CD14-positive monocyte (primary cell): ENCODE measurements at regions not wholly inside any gene's neighbourhood (a gene's known extent, or its start where the extent isn't known, plus 50 kb on each side); places are given as distances from the start of the nearest gene placed in this dataset.

Experiments used
- DNase-seq, 3 donors: peaks; one replicate each; pipeline ENCODE4 v3.0.0-alpha.2; 2011 to 2022
- H2AFZ ChIP-seq: 2 replicates; pipeline ENCODE4 v1.6.0; 2012; ENCODE audit warnings: mild to moderate bottlenecking, low read depth, low read length, inconsistent platforms; ENCODE audit not compliant: insufficient read depth, poor library complexity, severe bottlenecking
- H3K27ac ChIP-seq, 2 donors: 1 replicate in 1 of 2; 2 replicates in 1 of 2; pipeline ENCODE4 v1.5.1; 2012 to 2013; ENCODE audit warnings: low read length in 2 of 2, control low read depth in 1 of 2, inconsistent platforms in 1 of 2, low read depth in 1 of 2, mild to moderate bottlenecking in 1 of 2
- H3K27me3 ChIP-seq, 2 donors: one replicate each; pipeline versions ENCODE4 v1.6.0 to v1.6.1; 2011 to 2013; ENCODE audit warnings: low read length in 2 of 2; ENCODE audit not compliant: control insufficient read depth in 2 of 2, insufficient read depth in 2 of 2
- H3K36me3 ChIP-seq, 2 donors: replicated peaks in 1 of 2; 1 replicate in 1 of 2; 2 replicates in 1 of 2; pipeline versions ENCODE4 v1.5.1 to v1.6.1; 2012 to 2013; ENCODE audit warnings: low read length in 2 of 2, control low read depth in 1 of 2, inconsistent platforms in 1 of 2, mild to moderate bottlenecking in 1 of 2; ENCODE audit not compliant: insufficient read depth in 2 of 2, control insufficient read depth in 1 of 2
- H3K4me1 ChIP-seq, 2 donors: 1 replicate in 1 of 2; 2 replicates in 1 of 2; pipeline versions ENCODE4 v1.5.1 to v1.6.1; 2012 to 2013; ENCODE audit warnings: low read length in 2 of 2, control low read depth in 1 of 2, inconsistent platforms in 1 of 2, mild to moderate bottlenecking in 1 of 2, moderate library complexity in 1 of 2; ENCODE audit not compliant: insufficient read depth in 2 of 2, control insufficient read depth in 1 of 2
- H3K4me2 ChIP-seq: replicated peaks from 2 replicates; pipeline ENCODE3; 2012; ENCODE audit warnings: low read length, moderate library complexity, mild to moderate bottlenecking; ENCODE audit not compliant: poor library complexity, severe bottlenecking; ENCODE audit errors: extremely low read depth
- H3K4me3 ChIP-seq, 3 experiments: fragments of 200-600 bp in 1 of 3; sonication (generic) in 1 of 3; replicated peaks in 1 of 3; 1 replicate in 2 of 3; 2 replicates in 1 of 3; pipeline ENCODE4 v1.5.1; 2011 to 2013; ENCODE audit warnings: low read length in 3 of 3, mild to moderate bottlenecking in 3 of 3, control low read depth in 2 of 3, low read depth in 2 of 3, inconsistent platforms in 1 of 3, moderate library complexity in 1 of 3
- H3K79me2 ChIP-seq: 2 replicates; pipeline ENCODE4 v1.6.0; 2012; ENCODE audit warnings: mild to moderate bottlenecking, control low read depth, inconsistent platforms, low read length, moderate library complexity; ENCODE audit not compliant: insufficient read depth
- H3K9ac ChIP-seq: 2 replicates; pipeline ENCODE4 v1.6.0; 2017; ENCODE audit warnings: low read length, mild to moderate bottlenecking; ENCODE audit not compliant: insufficient read depth, poor library complexity, severe bottlenecking
- H3K9me3 ChIP-seq, 2 donors: replicated peaks in 1 of 2; 1 replicate in 1 of 2; 2 replicates in 1 of 2; pipeline versions ENCODE4 v1.5.1 to v1.6.1; 2012 to 2013; ENCODE audit warnings: low read length in 2 of 2, control low read depth in 1 of 2; ENCODE audit not compliant: control insufficient read depth in 1 of 2, insufficient read depth in 1 of 2
- H4K20me1 ChIP-seq: 2 replicates; pipeline ENCODE4 v1.6.0; 2012; ENCODE audit warnings: mild to moderate bottlenecking, low read length, control low read depth, moderate library complexity; ENCODE audit not compliant: insufficient read depth
- H3K27ac Mint-ChIP-seq, 7 donors: one replicate each; pipeline ENCODE4 v1.8.0; 2020; ENCODE audit warnings: mild to moderate bottlenecking in 7 of 7, mixed read lengths in 7 of 7, moderate library complexity in 6 of 7, inconsistent platforms in 2 of 7
- H3K27me3 Mint-ChIP-seq, 3 donors: one replicate each; pipeline ENCODE4 v1.8.0; 2021 to 2022; ENCODE audit warnings: low read depth in 3 of 3, mild to moderate bottlenecking in 3 of 3, mixed read lengths in 3 of 3, moderate library complexity in 3 of 3, inconsistent platforms in 1 of 3
- H3K36me3 Mint-ChIP-seq, 2 donors: one replicate each; pipeline ENCODE4 v1.8.0; 2020; ENCODE audit warnings: mixed read lengths in 2 of 2, inconsistent platforms in 1 of 2, mild to moderate bottlenecking in 1 of 2
- H3K4me1 Mint-ChIP-seq: one replicate; pipeline ENCODE4 v1.8.0; 2020; ENCODE audit warnings: mild to moderate bottlenecking, mixed read lengths
- H3K4me3 Mint-ChIP-seq, 2 donors: one replicate each; pipeline ENCODE4 v1.8.0; 2020; ENCODE audit warnings: mild to moderate bottlenecking in 2 of 2, mixed read lengths in 2 of 2, moderate library complexity in 1 of 2
- H3K9me3 Mint-ChIP-seq, 7 donors: one replicate each; pipeline ENCODE4 v1.8.0; 2020 to 2022; ENCODE audit warnings: mixed read lengths in 7 of 7, mild to moderate bottlenecking in 6 of 7, moderate library complexity in 6 of 7, inconsistent platforms in 2 of 7
- WGBS: methylation state at CpG from one replicate; pipeline ENCODE4 v1.1.5; 2013; ENCODE audit warnings: missing lambda C conversion rate; ENCODE audit not compliant: insufficient coverage; 5-methylcytosine and 5-hydroxymethylcytosine counted together
- intact Hi-C, 2 donors: fragments of 100-400 bp; cut with micrococcal nuclease; formaldehyde crosslinking; loops; one replicate each; pipeline versions ENCODE4 v1.15.0 to v1.15.1; 2023
- TF ChIP-seq, protein P1 (sequence below): fragments of 200-600 bp; IDR thresholded peaks from one replicate; pipeline ENCODE4 v1.8.0; 2022; ENCODE audit warnings: antibody characterized with exemption, mild to moderate bottlenecking

DNA sequence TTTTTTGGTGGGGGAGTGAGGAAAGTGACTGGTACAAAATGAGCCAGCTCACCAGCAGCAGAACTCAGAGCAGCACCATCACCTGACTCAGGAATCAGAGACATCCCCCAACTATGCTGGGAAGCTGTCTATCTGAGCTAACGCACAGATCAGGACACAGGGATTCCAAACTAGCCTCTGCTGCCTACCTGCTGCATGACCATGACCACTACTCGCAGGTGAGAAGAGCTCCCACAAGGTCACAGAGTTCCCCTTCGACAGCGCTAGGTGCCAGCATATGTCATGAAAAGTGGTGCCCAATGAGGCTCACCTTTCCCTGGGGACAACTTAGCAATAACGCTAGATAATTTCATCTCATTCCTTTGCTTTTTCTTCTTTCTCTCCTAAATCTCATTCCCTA, 662.6 kb upstream of the CPEB2 start:
- TF ChIP-seq, protein P1, sequence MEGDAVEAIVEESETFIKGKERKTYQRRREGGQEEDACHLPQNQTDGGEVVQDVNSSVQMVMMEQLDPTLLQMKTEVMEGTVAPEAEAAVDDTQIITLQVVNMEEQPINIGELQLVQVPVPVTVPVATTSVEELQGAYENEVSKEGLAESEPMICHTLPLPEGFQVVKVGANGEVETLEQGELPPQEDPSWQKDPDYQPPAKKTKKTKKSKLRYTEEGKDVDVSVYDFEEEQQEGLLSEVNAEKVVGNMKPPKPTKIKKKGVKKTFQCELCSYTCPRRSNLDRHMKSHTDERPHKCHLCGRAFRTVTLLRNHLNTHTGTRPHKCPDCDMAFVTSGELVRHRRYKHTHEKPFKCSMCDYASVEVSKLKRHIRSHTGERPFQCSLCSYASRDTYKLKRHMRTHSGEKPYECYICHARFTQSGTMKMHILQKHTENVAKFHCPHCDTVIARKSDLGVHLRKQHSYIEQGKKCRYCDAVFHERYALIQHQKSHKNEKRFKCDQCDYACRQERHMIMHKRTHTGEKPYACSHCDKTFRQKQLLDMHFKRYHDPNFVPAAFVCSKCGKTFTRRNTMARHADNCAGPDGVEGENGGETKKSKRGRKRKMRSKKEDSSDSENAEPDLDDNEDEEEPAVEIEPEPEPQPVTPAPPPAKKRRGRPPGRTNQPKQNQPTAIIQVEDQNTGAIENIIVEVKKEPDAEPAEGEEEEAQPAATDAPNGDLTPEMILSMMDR: no peak
- no peaks in the 10 kb centered on the region for H3K27me3 Mint-ChIP-seq
- H3K36me3 Mint-ChIP-seq: no peaks in the 10 kb centered on the region
- H3K4me3 Mint-ChIP-seq: no peak overlapping the region
- WGBS: 98% methylated on average over 5 of the region's 5 CpGs
- H3K4me2 ChIP-seq: no peak overlapping the region
- H4K20me1 ChIP-seq: no peaks in the 10 kb centered on the region
- H3K9ac ChIP-seq: no peak overlapping the region
- peaks cover 13% of the 10 kb centered on the region for H3K4me1 Mint-ChIP-seq
- H3K27me3 ChIP-seq: no peaks in the 10 kb centered on the region
- H3K4me3 ChIP-seq: no peak overlapping the region
- no peaks in the 10 kb centered on the region for H3K9me3 ChIP-seq
- intact Hi-C loops: loop anchor here in 1 of 2 donors (10.0 kb wide), 1 partner anchor 215 kb away; no protein-coding TSS in a partner anchor
- H3K27ac Mint-ChIP-seq: peak overlapping the region in 1 of 7 donors; percentile 55
- H3K79me2 ChIP-seq: no peaks in the 10 kb centered on the region
- H3K9me3 Mint-ChIP-seq: peaks cover 0 to 3% (median 2%) of the 10 kb centered on the region in 7 donors
- H3K27ac ChIP-seq: no peak overlapping the region
- no peaks in the 10 kb centered on the region for H3K36me3 ChIP-seq
- H3K4me1 ChIP-seq: peaks cover 3 to 37% of the 10 kb centered on the region in 2 donors
- H2AFZ ChIP-seq: no peak overlapping the region
- DNase-seq: no peak

DNA sequence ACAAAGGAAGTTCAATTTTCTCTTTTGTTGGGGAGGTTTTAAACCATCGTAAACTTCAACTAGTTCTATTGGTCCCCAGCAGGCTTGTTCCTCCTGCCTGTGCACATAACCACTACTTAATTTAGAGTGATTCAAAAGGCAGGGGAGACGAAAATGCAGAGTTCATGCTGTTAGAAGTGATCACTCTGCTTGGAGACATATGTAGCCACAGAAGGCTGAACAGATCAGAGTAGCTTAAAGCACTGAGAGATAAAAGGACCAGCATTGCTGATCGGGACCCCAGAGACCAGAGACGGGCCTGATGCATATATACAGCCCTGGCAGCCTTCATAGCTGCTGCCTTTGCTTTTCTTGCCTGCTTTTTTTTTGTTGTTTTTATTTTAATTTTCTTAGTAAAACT, 662.0 kb upstream of the CPEB2 start:
- WGBS: 87% methylated on average over 3 of the region's 4 CpGs
- peaks cover 8 to 43% of the 10 kb centered on the region in 2 donors for H3K4me1 ChIP-seq
- H3K27me3 ChIP-seq: no peaks in the 10 kb centered on the region
- no peaks in the 10 kb centered on the region for H4K20me1 ChIP-seq
- H3K36me3 Mint-ChIP-seq: no peaks in the 10 kb centered on the region
- H3K4me3 Mint-ChIP-seq: no peak overlapping the region
- H3K36me3 ChIP-seq: no peaks in the 10 kb centered on the region
- H3K79me2 ChIP-seq: no peaks in the 10 kb centered on the region
- H3K9ac ChIP-seq: no peak overlapping the region
- TF ChIP-seq, protein P1: no peak
- peaks cover 18% of the 10 kb centered on the region for H3K4me1 Mint-ChIP-seq
- peak overlapping the region; percentile 60 for H2AFZ ChIP-seq
- intact Hi-C loops: loop anchor here in 1 of 2 donors (10.0 kb wide), 1 partner anchor 216 kb away; no protein-coding TSS in a partner anchor
- DNase-seq: no peak
- H3K27ac ChIP-seq: no peak overlapping the region
- H3K4me2 ChIP-seq: no peak overlapping the region
- no peak overlapping the region for H3K4me3 ChIP-seq
- peak overlapping the region in 1 of 7 donors; percentile 64 for H3K27ac Mint-ChIP-seq
- H3K9me3 Mint-ChIP-seq: peaks cover 0 to 7% (median 4%) of the 10 kb centered on the region in 7 donors
- H3K27me3 Mint-ChIP-seq: no peaks in the 10 kb centered on the region
- no peaks in the 10 kb centered on the region for H3K9me3 ChIP-seq
